IPS DF 4.7 (cell line): ENCODE measurements at regions not wholly inside any gene's neighbourhood (a gene's known extent, or its start where the extent isn't known, plus 50 kb on each side); places are given as distances from the start of the nearest gene placed in this dataset.
"Not testable (repeated sequence)": the region's sequence is repeated elsewhere in the genome, so short reads cannot be mapped to it uniquely, and the experiment has no call there.

Experiments used
- DNase-seq: peaks from one replicate; pipeline ENCODE4 v3.0.0-alpha.2; 2013; ENCODE audit warnings: low spot score; ENCODE audit errors: extremely low read depth

DNA sequence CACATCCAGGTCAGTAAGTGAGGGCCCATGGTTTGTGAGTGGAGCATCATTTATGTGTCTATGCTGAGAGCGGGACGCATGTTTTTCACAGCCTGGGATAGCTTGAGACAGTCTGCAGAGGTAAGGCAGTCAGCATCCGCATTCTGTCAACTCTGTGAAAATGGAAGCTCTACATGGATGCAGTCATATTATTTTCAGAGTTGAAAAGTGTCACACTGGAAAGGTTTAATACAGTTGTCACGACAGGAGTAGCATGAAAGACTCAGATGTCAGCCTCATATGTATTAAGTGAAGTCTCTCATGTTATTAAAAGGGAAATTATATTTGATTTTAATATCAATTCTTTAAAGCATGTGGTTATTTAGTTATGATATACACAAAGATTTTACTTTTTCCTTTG, 436.9 kb upstream of the GYPC start:
- DNase-seq, result no peak

GRCh38 chr2:126220331-126220730, 435.6 kb upstream of the GYPC start:
- no peak for DNase-seq

DNA sequence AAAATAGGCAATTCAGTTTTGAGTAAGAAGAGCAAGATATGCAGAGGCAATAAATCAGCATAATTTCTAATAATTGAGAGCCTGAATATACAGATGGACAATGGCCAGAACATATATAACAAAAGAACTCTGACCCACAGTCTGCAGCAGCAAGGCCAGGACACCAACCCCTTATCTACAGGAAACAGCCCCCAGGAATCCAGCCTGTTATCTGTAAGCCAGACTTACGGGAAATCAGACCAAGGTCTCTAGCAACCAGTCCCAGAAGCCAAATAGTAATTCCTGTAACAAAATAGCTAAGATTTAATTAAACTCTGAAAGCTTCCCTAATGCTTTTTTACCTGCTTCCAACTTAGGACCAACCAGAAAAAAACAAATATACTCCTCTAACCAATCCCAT, 434.5 kb upstream of the GYPC start:
- no peak for DNase-seq

DNA sequence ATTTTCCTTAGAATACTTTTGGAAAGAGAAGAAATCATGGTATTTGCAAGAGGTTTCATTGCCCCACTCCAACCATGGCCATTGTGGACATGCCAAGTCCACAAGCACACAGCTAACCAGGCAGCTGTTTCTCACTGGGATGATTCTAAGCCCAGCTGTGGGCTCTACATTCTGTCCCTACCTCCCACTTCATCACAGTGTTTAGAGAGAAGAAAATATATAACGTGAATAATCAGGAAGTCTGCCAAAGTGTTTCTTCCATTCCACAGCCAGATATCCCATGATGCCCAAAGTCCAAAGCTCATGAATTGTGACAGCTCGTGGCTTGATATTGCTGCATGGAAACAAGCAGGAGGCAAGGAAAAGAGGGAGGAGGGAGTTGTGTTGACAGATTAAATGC, 433.7 kb upstream of the GYPC start:
- DNase-seq, result no peak

- DNase-seq, result no peak
Measured at GRCh38 chr2:126224776-126225175, 431.2 kb upstream of the GYPC start.

DNA sequence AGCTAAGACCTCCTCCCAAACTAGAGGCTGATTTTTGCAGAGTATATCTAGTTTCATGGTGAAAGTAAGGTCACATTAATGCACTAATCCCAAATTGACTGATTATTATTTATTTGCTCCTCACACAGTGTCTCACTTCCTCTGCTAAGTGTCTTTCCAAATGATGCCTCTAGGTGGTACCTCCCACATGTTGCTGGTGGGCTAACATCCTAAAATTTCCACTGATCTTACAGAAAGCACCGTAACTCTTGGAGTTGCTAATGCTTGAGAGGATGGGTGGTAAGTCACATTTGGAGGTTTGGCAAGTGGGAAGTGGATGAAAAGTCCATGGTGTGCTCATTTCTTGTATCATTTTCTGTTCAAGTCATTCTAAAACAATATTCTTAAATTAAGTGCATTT, 428.7 kb upstream of the GYPC start:
- DNase-seq, result no peak

DNA sequence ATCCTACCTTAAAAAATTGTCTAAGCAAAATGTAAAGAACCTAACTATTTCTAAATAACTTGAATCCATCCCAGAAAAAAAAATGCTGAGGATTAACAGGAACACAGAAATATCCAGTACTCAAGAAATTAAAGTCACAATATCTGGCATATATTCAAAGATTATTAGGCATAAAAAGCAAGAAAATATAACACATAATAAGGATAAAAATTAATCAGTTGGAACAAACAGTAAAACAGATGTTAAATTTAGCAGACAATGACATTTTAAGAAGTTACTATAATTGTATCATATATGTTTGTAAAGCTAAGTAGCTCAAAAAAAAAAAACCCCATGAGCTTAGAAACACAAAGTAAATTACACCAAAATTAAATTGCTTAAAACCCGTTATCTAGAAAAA, 427.4 kb upstream of the GYPC start:
- no peak for DNase-seq

DNA sequence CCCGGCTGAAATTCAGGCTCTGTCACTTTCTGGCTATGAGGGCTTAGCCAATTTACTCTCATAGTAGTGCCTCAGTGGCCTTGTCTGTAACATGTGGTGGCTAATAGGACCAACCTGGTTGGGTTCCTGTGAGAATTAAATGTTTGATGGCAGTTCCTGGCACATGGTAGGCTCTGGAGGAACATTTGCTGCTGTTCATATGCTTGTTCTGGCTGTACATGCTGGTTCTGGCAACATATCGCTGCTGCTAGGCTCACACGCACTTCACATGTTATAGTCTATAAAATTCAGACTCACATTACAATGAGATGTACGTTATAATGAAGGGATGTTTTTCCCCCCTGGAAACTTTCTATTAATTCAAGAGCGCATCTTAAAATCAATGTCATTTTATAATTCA, 417.7 kb upstream of the GYPC start:
- DNase-seq, result no peak

DNA sequence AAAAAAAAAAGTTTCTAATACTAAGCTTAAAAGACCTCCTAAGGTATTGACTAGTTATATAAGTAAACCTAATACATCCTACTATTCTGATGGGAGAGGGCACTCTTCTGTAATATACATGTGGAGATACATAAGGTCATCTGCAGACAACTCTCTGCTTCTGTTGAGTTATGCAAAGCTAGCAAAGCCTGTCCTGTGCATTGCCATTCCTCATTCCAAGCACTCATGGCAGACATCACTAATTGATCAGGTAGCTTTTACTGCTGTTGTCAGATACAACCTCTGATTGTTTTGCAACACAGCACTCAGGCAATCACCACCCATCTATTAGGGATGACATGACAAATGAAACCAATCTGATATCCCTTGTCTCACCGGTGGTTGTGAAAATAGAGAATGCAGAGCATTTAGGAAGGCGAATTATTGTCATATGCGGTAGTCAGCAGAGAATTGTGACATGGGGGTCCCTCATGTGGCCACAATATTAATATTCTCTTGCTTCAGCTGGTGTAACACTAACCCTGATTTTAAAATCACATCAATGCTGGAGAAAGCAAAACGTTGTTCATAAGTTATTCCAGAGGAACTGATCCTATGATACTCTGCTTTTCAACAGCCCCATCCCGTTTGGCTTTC, 416.5 kb upstream of the GYPC start:
- no peak for DNase-seq

DNA sequence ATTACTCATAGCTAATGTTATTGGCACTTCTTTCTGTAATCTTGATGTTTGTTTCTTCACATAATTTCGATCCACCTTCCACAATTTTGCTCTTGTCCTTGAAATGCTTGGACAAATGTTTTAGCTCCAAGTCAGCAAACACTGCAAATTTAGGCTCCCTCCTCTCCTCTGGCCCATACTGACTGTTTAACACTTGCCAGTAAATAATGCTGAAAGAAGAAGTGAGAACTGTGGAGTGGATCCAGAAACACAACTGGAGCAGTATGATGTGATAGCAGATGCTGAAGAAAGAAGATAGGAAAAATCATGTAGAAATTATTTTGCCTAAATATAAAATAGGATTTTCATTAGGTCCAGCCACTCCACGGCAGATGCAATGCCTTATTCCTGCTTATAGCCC, 415.0 kb upstream of the GYPC start:
- DNase-seq, result no peak

DNA sequence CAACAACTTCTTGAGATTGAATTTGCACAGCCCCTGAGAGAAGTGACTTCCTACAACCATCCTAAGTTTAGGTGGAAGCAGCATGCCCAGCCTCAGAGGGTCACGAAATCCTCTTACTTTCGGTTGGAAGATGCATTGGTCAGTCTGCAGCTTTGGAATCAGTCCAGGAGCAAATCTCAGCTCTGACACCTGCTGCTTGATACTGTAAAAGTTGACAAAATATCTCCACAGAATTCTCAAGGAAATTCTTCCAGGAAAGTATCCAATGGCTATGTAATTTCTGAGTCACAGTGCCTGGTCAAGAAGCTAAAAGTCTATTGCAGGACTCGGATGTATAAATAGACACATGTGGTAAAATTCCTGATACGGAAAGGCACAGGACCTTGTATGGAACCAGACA, 414.5 kb upstream of the GYPC start:
- no peak for DNase-seq

- DNase-seq, result peak; percentile 25
Measured at GRCh38 chr2:126244937-126245336, 411.0 kb upstream of the GYPC start.

- DNase-seq, result no peak
Measured at GRCh38 chr2:126253669-126254068, 402.3 kb upstream of the GYPC start.

GRCh38 chr2:126264625-126265024, 391.3 kb upstream of the GYPC start:
- no peak for DNase-seq

- no peak for DNase-seq
Measured at GRCh38 chr2:126269911-126270310, 386.0 kb upstream of the GYPC start.

DNA sequence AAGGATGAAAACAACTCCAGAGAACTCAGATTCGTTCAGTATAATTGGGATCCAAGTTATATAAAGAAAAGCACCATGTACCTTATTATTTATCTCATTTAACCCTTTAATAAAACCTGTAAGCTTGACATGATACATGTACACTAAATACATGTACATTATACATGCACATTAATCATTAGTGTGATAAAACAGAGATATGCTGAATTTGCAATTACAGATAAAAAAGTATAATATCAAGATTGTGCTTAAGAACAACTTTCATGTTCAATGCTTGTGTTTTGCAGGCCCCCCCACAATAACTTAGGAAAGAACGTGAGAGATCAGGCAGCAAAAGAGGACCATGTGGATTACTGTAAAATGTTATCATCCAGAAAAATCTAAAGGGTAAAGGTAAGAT, 385.4 kb upstream of the GYPC start:
- no peak for DNase-seq

GRCh38 chr2:126272401-126272800, 383.6 kb upstream of the GYPC start:
- no peak for DNase-seq

DNA sequence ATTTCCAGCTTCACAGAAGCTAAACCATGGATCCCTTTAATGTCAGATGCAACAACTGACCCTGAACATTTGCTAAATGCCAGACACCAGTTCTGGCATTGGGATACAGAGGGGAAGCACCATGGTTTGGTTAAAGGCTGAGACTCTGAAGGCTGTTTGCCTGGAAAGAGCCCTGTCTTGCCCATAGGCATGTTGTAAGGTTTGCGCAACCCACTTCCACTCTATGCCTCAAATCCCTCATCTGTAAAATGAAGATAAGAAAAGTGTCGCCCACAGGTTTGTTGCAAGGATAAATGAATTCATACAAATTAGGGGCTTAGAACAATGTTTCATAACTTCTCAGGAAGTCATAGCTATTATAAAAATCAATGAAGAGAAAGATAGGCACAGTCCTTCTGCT, 380.9 kb upstream of the GYPC start:
- DNase-seq, result no peak

GRCh38 chr2:126276268-126276667, 379.7 kb upstream of the GYPC start:
- DNase-seq, result not testable (repeated sequence)

DNA sequence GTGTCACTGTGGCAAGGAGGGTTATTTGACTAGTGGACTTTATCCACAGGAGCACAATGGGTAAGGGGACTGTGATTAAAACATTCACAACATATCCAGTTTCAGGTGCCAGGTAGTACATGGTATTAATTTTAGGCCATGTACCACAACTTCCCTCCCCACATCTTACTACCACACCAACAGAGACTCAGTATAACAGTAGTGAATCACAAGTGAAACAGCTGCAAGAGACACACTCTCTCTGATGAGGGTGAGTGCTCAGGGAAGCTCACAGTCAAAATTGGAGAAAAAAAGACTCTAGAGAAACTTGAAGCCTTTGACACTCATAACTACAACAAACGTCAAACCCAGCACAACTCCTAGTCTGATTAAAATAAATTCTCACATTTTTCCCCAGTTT, 367.6 kb upstream of the GYPC start:
- no peak for DNase-seq

GRCh38 chr2:126293962-126294361, 362.0 kb upstream of the GYPC start:
- not testable (repeated sequence) for DNase-seq

GRCh38 chr2:126299469-126299976, 356.4 kb upstream of the GYPC start:
- no peak for DNase-seq

- DNase-seq, result no peak
Measured at GRCh38 chr2:126300348-126300747, 355.6 kb upstream of the GYPC start.

- no peak for DNase-seq
Measured at GRCh38 chr2:126302043-126302442, 353.9 kb upstream of the GYPC start.
